Thyroid gland (tissue), 4 donors: ENCODE measurements at regions not wholly inside any gene's neighbourhood (a gene's known extent, or its start where the extent isn't known, plus 50 kb on each side); places are given as distances from the start of the nearest gene placed in this dataset.

ENCODE experiments used
- DNase-seq, 2 donors: peaks; one replicate each; pipeline ENCODE4 v3.0.0-alpha.2; 2019
- H3K27ac ChIP-seq, 3 donors: fragments of 200-600 bp; sonication (generic); 1 replicate in 2 of 3; 2 replicates in 1 of 3; pipeline ENCODE4 v1.5.1; 2016 to 2019; ENCODE audit warnings: mild to moderate bottlenecking in 1 of 3, moderate library complexity in 1 of 3
- H3K27me3 ChIP-seq: fragments of 200-600 bp; sonication (generic); one replicate; pipeline ENCODE4 v1.5.1; 2019
- H3K36me3 ChIP-seq, 2 donors: fragments of 200-600 bp; sonication (generic); one replicate each; pipeline ENCODE4 v1.5.1; 2016 to 2019
- H3K4me1 ChIP-seq, 2 donors: fragments of 200-600 bp; sonication (generic); one replicate each; pipeline ENCODE4 v1.5.1; 2017 to 2019
- H3K4me3 ChIP-seq, 3 donors: fragments of 200-600 bp; sonication (generic); replicated peaks in 1 of 3; 1 replicate in 2 of 3; 2 replicates in 1 of 3; pipeline ENCODE4 v1.5.1; 2016; ENCODE audit warnings: mild to moderate bottlenecking in 1 of 3
- H3K9me3 ChIP-seq: fragments of 200-600 bp; sonication (generic); one replicate; pipeline ENCODE4 v1.5.1; 2017
- POLR2A ChIP-seq, 2 donors: fragments of 450-650 bp; IDR thresholded peaks; one replicate each; pipeline ENCODE4 v1.6.1; 2017; ENCODE audit warnings: antibody characterized with exemption in 2 of 2, mild to moderate bottlenecking in 2 of 2, moderate library complexity in 1 of 2
- WGBS, 2 donors: methylation state at CpG; one replicate each; pipeline ENCODE4 v1.1.5; 2017; 5-methylcytosine and 5-hydroxymethylcytosine counted together
- intact Hi-C: fragments of 100-400 bp; cut with DNase I; formaldehyde crosslinking; loops from one replicate; pipeline ENCODE4 v1.15.1; 2023
- TF ChIP-seq, protein P1 (sequence below), 6 experiments: fragments of 200-600 bp in 3 of 6; fragments of 450-650 bp in 3 of 6; sonication (generic) in 3 of 6; IDR thresholded peaks; one replicate each; pipeline ENCODE4 v1.5.1; 2016 to 2019; ENCODE audit warnings: antibody characterized with exemption in 6 of 6, mild to moderate bottlenecking in 2 of 6, inconsistent platforms in 1 of 6, moderate library complexity in 1 of 6

- TF ChIP-seq POLR2A (IDR thresholded peaks at IDR 0.05) = no peak
- TF ChIP-seq, protein P1, sequence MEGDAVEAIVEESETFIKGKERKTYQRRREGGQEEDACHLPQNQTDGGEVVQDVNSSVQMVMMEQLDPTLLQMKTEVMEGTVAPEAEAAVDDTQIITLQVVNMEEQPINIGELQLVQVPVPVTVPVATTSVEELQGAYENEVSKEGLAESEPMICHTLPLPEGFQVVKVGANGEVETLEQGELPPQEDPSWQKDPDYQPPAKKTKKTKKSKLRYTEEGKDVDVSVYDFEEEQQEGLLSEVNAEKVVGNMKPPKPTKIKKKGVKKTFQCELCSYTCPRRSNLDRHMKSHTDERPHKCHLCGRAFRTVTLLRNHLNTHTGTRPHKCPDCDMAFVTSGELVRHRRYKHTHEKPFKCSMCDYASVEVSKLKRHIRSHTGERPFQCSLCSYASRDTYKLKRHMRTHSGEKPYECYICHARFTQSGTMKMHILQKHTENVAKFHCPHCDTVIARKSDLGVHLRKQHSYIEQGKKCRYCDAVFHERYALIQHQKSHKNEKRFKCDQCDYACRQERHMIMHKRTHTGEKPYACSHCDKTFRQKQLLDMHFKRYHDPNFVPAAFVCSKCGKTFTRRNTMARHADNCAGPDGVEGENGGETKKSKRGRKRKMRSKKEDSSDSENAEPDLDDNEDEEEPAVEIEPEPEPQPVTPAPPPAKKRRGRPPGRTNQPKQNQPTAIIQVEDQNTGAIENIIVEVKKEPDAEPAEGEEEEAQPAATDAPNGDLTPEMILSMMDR (IDR thresholded peaks at IDR 0.05) = no peak
- Histone ChIP-seq H3K27me3 (no peaks in the 10 kb centered on the region), H3K36me3 (no peaks in the 10 kb centered on the region), H3K4me3 (no peak overlapping the region), H3K9me3 (no peaks in the 10 kb centered on the region), H3K27ac (peak overlapping the region; percentile 54 to 87 (median 61)), H3K4me1 (peaks cover 20 to 35% of the 10 kb centered on the region in 2 donors)
- intact Hi-C loops = no loop called here
- 33 to 46% methylated on average over 3 of the region's 3 CpGs for WGBS, 2 donors
- DNase-seq = peak; percentile 38 to 62
These were observed 253.7 kb upstream of the PITRM1 start for GRCh38 chr10:3426190-3426845.

DNA sequence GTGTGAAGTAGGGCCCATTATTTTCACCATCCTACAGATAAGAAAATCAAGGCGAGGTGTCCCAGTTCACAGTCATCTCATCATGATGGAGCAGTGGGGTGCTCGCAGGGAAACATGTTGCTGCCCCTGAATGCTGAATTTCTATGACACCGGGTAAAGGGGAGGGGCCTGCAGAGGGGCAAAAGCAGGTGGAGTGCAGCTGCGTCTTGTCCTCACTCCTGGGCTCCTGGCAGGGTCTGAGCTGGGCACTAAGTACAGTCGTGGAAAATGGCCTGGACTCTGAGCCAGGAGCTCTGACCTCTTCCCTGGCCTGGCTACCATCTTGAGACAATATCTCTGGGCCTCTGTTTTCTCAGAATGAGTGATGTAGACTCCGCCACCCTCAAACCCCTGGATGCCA lies 253.1 kb upstream of the PITRM1 start:
- peak overlapping the region; percentile 54 to 87 (median 61) for H3K27ac ChIP-seq
- 73 to 80% methylated on average over 5 to 6 of the region's 6 CpGs for WGBS, 2 donors
- intact Hi-C loops = no loop called here

GRCh38 chr10:3425261-3425660 lies 252.7 kb upstream of the PITRM1 start:
- DNase-seq = no peak
- Histone ChIP-seq H3K4me3 (no peak overlapping the region), H3K4me1 (peaks cover 20 to 35% of the 10 kb centered on the region in 2 donors), H3K36me3 (no peaks in the 10 kb centered on the region), H3K27me3 (no peaks in the 10 kb centered on the region), H3K27ac (peak overlapping the region in 2 of 3 donors; percentile 54 to 87), H3K9me3 (no peaks in the 10 kb centered on the region)
- intact Hi-C loops = no loop called here
- TF ChIP-seq POLR2A (IDR thresholded peaks at IDR 0.05) = no peak
- TF ChIP-seq, protein P1 (IDR thresholded peaks at IDR 0.05) = no peak
- WGBS, 2 donors = 94% methylated on average over 5 of the region's 5 CpGs

More for the DNA sequence above, 253.1 kb upstream of the PITRM1 start:
- no peaks in the 10 kb centered on the region for H3K36me3 ChIP-seq
- H3K4me1 ChIP-seq = peaks cover 20 to 35% of the 10 kb centered on the region in 2 donors
- TF ChIP-seq POLR2A (IDR thresholded peaks at IDR 0.05) = no peak
- TF ChIP-seq, protein P1 (IDR thresholded peaks at IDR 0.05) = no peak
- H3K9me3 ChIP-seq = no peaks in the 10 kb centered on the region
- DNase-seq = peak in 1 of 2 donors; percentile 34
- no peaks in the 10 kb centered on the region for H3K27me3 ChIP-seq
- H3K4me3 ChIP-seq = no peak overlapping the region

DNA sequence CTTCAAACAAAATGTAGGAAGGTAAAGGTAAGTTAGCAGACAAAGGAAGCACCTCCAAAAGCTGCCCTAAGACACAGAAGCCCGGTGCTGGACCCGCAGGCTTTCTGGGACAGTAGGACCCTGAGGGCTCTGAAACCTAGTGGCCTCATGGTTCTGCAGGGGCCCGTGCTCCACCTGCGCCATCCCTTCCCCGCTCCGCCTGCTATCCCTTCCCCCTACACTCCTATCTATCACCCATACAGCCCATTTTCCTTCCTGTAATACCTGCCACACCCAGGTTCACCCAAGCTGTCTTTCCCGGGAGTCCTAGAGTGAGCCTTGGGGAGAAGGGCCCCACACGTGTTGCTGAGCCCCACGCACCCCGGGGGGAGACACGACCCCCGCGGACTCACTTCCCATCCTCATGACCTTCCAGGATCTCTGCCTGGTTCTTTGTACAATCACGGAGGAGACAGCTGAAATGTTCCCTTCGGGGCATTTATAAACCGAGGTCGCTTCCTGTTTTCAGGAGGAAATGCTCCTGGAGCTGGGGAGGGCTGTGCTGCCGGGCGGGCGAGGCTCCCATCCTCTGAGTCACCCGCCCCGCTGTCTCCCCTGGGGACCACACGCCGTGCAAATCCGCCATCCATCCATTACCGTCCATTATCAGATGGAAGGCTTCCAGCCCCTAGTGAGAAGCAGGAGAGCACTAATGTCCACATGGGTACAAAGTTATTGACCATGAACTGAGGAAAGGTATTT lies 251.7 kb upstream of the PITRM1 start:
- Histone ChIP-seq H3K36me3 (no peaks in the 10 kb centered on the region), H3K27me3 (no peaks in the 10 kb centered on the region), H3K27ac (peak overlapping the region in 2 of 3 donors; percentile 34 to 65), H3K4me3 (no peak overlapping the region), H3K4me1 (peaks cover 20 to 35% of the 10 kb centered on the region in 2 donors), H3K9me3 (no peaks in the 10 kb centered on the region)
- TF ChIP-seq, protein P1 (IDR thresholded peaks at IDR 0.05) = no peak
- TF ChIP-seq POLR2A (IDR thresholded peaks at IDR 0.05) = no peak
- peak in 1 of 2 donors; percentile 21 for DNase-seq
- intact Hi-C loops = no loop called here
- 64 to 71% methylated on average over 26 of the region's 26 CpGs for WGBS, 2 donors

- Histone ChIP-seq H3K4me3 (no peak overlapping the region), H3K27me3 (no peaks in the 10 kb centered on the region), H3K36me3 (no peaks in the 10 kb centered on the region), H3K4me1 (peaks cover 20 to 35% of the 10 kb centered on the region in 2 donors), H3K27ac (no peak overlapping the region), H3K9me3 (no peaks in the 10 kb centered on the region)
- intact Hi-C loops = no loop called here
- TF ChIP-seq, protein P1 (IDR thresholded peaks at IDR 0.05) = no peak
- no peak for TF ChIP-seq POLR2A (IDR thresholded peaks at IDR 0.05)
- WGBS, 2 donors = 83 to 92% methylated on average over 11 to 14 of the region's 14 CpGs
- no peak for DNase-seq
These were observed 250.8 kb upstream of the PITRM1 start for GRCh38 chr10:3423384-3423783.
